Esophagus muscularis mucosa (tissue), 4 donors: ENCODE measurements at regions not wholly inside any gene's neighbourhood (a gene's known extent, or its start where the extent isn't known, plus 50 kb on each side); places are given as distances from the start of the nearest gene placed in this dataset.

Experiments
- DNase-seq: peaks from one replicate; pipeline ENCODE4 v3.0.0-alpha.2; 2017; ENCODE audit errors: extremely low spot score
- H3K27ac ChIP-seq, 4 donors: fragments of 200-600 bp; sonication (generic); replicated peaks in 1 of 4; 1 replicate in 3 of 4; 2 replicates in 1 of 4; pipeline ENCODE4 v1.5.1; 2016 to 2019; ENCODE audit warnings: mild to moderate bottlenecking in 1 of 4
- H3K27me3 ChIP-seq, 4 donors: fragments of 200-600 bp; sonication (generic); one replicate each; pipeline versions ENCODE4 v1.5.1 to v1.6.0; 2016 to 2019
- H3K36me3 ChIP-seq, 4 donors: fragments of 200-600 bp; sonication (generic); one replicate each; pipeline ENCODE4 v1.5.1; 2016 to 2019
- H3K4me1 ChIP-seq, 4 donors: fragments of 200-600 bp; sonication (generic); one replicate each; pipeline ENCODE4 v1.5.1; 2016 to 2019
- H3K4me3 ChIP-seq, 4 donors: fragments of 200-600 bp; sonication (generic); 1 replicate in 2 of 4; 2 replicates in 2 of 4; pipeline ENCODE4 v1.5.1; 2016 to 2019; ENCODE audit warnings: mild to moderate bottlenecking in 4 of 4, moderate library complexity in 1 of 4
- H3K9me3 ChIP-seq, 4 donors: fragments of 200-600 bp; sonication (generic); 1 replicate in 3 of 4; 2 replicates in 1 of 4; pipeline ENCODE4 v1.5.1; 2016 to 2019
- EP300 ChIP-seq: sonication (generic); formaldehyde crosslinking; IDR thresholded peaks from one replicate; pipeline ENCODE4 v1.6.1; 2017; ENCODE audit warnings: antibody characterized with exemption
- POLR2A ChIP-seq: fragments of 450-650 bp; IDR thresholded peaks from one replicate; pipeline ENCODE4 v1.6.1; 2017; ENCODE audit warnings: antibody characterized with exemption, moderate library complexity, mild to moderate bottlenecking, low read depth
- POLR2AphosphoS5 ChIP-seq, 2 donors: sonication (generic); formaldehyde crosslinking; IDR thresholded peaks; one replicate each; pipeline ENCODE4 v1.6.1; 2017; ENCODE audit warnings: antibody characterized with exemption in 2 of 2
- WGBS: methylation state at CpG from one replicate; pipeline ENCODE4 v1.1.5; 2018; 5-methylcytosine and 5-hydroxymethylcytosine counted together
- intact Hi-C: fragments of 100-400 bp; cut with DNase I; formaldehyde crosslinking; loops from one replicate; pipeline ENCODE4 v1.15.1; 2023
- TF ChIP-seq, protein P1 (sequence below), 3 experiments: fragments of 200-600 bp in 2 of 3; fragments of 450-650 bp in 1 of 3; sonication (generic) in 2 of 3; IDR thresholded peaks; one replicate each; pipeline ENCODE4 v1.5.1; 2017 to 2019; ENCODE audit warnings: antibody characterized with exemption in 3 of 3, mild to moderate bottlenecking in 2 of 3, moderate library complexity in 1 of 3

DNA sequence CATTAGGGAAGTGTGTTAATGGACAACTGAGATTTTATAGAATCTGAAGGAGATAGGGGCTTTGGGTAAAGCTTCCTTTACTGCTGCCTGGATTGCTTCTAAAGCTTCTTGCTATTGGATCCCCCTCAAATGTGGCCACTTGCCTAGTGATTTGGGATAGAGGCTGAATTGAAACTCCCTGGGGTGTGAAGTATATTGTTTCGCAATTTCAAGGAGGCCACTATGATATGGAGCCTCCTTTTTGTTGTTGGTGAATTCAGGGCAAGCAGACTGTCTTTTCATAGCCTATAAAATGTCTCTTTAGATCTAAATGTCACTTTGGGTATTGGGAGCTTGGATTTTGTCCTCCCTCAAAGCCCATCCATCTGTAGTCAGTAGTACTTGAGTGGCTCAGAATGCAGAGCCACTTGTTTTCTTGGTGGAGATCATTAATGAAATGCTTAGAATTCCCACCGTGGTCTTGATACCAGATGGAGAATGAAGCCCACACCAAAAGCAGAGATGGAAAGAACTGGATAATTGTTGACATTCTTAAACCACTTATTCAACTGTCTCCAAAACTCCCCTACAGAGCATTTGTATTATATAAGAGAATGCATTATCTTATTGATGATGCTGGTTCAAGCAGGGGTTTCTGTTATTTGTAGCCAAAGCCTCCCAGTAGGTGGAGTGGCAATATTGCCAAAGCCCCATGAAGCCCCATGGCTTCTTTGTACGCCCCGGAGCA lies 144.3 kb upstream of the KCNE2 start:
- WGBS = 90% methylated on average over 4 of the region's 4 CpGs
- intact Hi-C loops = no loop called here
- TF ChIP-seq POLR2AphosphoS5 (IDR thresholded peaks at IDR 0.05) = no peak
- no peak for TF ChIP-seq POLR2A
- TF ChIP-seq, protein P1, sequence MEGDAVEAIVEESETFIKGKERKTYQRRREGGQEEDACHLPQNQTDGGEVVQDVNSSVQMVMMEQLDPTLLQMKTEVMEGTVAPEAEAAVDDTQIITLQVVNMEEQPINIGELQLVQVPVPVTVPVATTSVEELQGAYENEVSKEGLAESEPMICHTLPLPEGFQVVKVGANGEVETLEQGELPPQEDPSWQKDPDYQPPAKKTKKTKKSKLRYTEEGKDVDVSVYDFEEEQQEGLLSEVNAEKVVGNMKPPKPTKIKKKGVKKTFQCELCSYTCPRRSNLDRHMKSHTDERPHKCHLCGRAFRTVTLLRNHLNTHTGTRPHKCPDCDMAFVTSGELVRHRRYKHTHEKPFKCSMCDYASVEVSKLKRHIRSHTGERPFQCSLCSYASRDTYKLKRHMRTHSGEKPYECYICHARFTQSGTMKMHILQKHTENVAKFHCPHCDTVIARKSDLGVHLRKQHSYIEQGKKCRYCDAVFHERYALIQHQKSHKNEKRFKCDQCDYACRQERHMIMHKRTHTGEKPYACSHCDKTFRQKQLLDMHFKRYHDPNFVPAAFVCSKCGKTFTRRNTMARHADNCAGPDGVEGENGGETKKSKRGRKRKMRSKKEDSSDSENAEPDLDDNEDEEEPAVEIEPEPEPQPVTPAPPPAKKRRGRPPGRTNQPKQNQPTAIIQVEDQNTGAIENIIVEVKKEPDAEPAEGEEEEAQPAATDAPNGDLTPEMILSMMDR (IDR thresholded peaks at IDR 0.05) = no peak
- TF ChIP-seq EP300 = no peak
- peak; percentile 37 for DNase-seq
- H3K4me1 ChIP-seq = no peaks in the 10 kb centered on the region
- H3K9me3 ChIP-seq = no peaks in the 10 kb centered on the region
- H3K4me3 ChIP-seq = no peak overlapping the region
- no peaks in the 10 kb centered on the region for H3K27me3 ChIP-seq
- no peaks in the 10 kb centered on the region for H3K36me3 ChIP-seq
- no peak overlapping the region for H3K27ac ChIP-seq

DNA sequence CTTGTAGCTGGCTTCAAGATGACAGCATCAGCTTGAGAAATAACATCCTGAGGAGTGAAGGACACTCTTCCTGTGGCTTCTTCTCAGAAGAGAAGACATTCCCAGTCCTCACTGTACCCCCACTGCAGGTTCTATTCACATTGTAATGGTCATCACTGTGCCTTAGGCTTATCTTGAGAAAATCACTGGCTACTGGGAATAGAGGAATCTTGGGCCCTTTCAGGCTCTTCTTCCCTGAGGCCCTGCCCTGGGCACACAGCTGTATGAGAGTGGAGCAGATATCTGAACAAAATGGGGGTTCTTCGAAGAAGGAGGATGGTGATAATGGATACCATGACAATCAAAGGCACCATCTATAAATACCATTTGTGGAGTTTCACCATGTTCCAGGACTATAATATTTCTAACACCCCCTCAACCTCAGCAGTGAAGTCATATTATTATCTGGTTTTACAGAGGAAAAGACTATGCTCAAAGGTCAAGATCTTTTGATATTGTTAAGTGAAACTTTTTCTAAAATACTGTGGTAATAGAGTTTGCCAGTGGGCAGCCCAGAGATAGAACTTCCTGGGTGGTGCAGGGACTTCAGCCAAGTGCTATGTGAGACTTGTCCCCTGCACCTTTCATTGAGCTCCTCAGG lies 143.1 kb upstream of the KCNE2 start:
- DNase-seq = peak; percentile 64
- H3K27me3 ChIP-seq = no peaks in the 10 kb centered on the region
- no peaks in the 10 kb centered on the region for H3K9me3 ChIP-seq
- no peak overlapping the region for H3K27ac ChIP-seq
- intact Hi-C loops = no loop called here
- H3K4me3 ChIP-seq = no peak overlapping the region
- TF ChIP-seq EP300 = no peak
- TF ChIP-seq POLR2A = no peak
- TF ChIP-seq POLR2AphosphoS5 (IDR thresholded peaks at IDR 0.05) = no peak
- TF ChIP-seq, protein P1 (IDR thresholded peaks at IDR 0.05) = no peak
- WGBS = 100% methylated on average over 1 of the region's 1 CpG
- H3K36me3 ChIP-seq = no peaks in the 10 kb centered on the region
- no peaks in the 10 kb centered on the region for H3K4me1 ChIP-seq

DNA sequence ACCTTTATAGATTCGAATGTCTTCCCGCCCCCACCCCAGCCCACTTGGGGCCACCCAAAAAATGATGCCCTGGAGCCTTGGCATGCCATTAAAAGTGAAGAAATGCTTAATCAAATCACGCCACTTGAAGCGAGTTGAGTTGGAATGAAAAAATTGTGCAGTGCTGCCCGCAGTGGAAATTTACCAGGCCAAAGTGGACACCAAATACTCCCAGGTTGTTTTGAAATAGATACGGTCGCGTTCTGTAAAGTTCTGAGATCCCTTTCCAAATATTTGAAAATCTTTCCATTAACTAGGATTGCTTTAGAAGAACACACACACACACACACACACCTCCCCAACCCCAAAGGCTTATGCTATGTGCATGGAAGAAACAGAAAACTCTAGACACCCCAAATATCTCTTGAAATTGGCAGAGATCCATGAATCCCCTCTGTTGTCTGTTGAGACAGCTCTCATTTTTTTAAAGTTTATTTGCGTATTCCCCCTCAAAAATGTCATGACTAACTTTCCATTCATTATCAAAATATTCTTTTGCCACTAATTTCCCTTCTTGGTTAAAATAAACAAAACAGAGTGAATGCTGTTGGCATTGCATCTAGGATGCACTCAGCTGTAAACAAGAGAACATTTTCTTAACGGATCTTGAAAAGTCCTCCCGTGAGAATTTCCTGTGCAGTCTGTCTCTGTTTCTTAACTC lies 142.3 kb upstream of the KCNE2 start:
- no peaks in the 10 kb centered on the region for H3K36me3 ChIP-seq
- H3K27ac ChIP-seq = no peak overlapping the region
- intact Hi-C loops = no loop called here
- 90% methylated on average over 11 of the region's 11 CpGs for WGBS
- no peaks in the 10 kb centered on the region for H3K9me3 ChIP-seq
- no peak for TF ChIP-seq POLR2A
- no peak for TF ChIP-seq POLR2AphosphoS5 (IDR thresholded peaks at IDR 0.05)
- no peak for DNase-seq
- H3K27me3 ChIP-seq = no peaks in the 10 kb centered on the region
- H3K4me1 ChIP-seq = no peaks in the 10 kb centered on the region
- no peak overlapping the region for H3K4me3 ChIP-seq

DNA sequence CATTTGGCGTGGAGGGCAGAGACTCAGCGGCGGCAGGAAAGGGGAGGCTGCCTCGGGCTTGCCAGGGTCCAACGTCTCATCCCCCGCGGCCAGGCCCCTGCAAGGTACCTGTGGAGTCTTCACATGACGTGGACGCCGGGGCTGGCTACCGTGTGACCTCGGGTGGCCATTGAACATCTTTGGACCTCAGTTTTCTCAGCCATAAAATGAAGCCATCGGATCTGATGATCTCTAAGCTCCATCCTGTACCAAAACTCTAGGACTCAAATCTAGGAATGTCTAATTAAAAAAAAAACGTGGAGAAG lies 141.8 kb upstream of the KCNE2 start:
- no peaks in the 10 kb centered on the region for H3K36me3 ChIP-seq
- no peaks in the 10 kb centered on the region for H3K9me3 ChIP-seq
- intact Hi-C loops = no loop called here
- no peak overlapping the region for H3K27ac ChIP-seq
- no peak for DNase-seq
- 90% methylated on average over 11 of the region's 14 CpGs for WGBS
- TF ChIP-seq, protein P1 (IDR thresholded peaks at IDR 0.05) = no peak
- TF ChIP-seq EP300 (no peak), POLR2AphosphoS5 (IDR thresholded peaks at IDR 0.05) (no peak), POLR2A (no peak)
- no peak overlapping the region for H3K4me3 ChIP-seq
- no peaks in the 10 kb centered on the region for H3K4me1 ChIP-seq
- H3K27me3 ChIP-seq = no peaks in the 10 kb centered on the region

DNA sequence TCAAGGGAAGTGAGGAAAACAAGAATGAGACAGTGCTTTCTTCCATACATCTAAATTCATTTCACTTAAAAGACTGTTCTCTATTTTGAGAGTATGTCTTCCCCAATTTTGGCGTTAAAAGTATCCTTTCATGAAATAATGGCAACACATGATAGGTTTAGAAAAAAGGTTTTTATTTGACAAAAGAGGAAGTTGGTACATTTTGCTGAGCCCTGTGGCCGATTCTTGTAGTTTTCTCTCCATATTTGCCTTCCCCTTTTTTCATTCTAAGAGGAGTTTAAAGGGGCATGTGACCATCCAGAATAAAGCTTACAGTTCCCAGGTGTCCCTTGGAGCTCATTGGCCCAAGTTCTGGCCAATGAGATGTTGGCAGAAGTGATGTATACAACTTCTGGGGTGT lies 140.4 kb upstream of the KCNE2 start:
- WGBS = 85% methylated on average over 2 of the region's 2 CpGs
- no peak for DNase-seq
- H3K9me3 ChIP-seq = no peaks in the 10 kb centered on the region
- H3K4me1 ChIP-seq = no peaks in the 10 kb centered on the region
- H3K27me3 ChIP-seq = no peaks in the 10 kb centered on the region
- no peak overlapping the region for H3K4me3 ChIP-seq
- no peak for TF ChIP-seq EP300
- no peak for TF ChIP-seq POLR2AphosphoS5 (IDR thresholded peaks at IDR 0.05)
- no peak for TF ChIP-seq POLR2A
- TF ChIP-seq, protein P1 (IDR thresholded peaks at IDR 0.05) = no peak
- H3K36me3 ChIP-seq = no peaks in the 10 kb centered on the region
- no peak overlapping the region for H3K27ac ChIP-seq
- intact Hi-C loops = no loop called here
